GM12865 (cell line): ENCODE measurements at regions not wholly inside any gene's neighbourhood (a gene's known extent, or its start where the extent isn't known, plus 50 kb on each side); places are given as distances from the start of the nearest gene placed in this dataset.

Source experiments
- DNase-seq: peaks from one replicate; pipeline ENCODE4 v3.0.0; 2010; ENCODE audit warnings: low read depth
- H3K4me3 ChIP-seq: 2 replicates; pipeline ENCODE4 v1.5.1; 2011; ENCODE audit warnings: mild to moderate bottlenecking, low read depth, low read length, control low read depth
- TF ChIP-seq, protein P1 (sequence below): IDR thresholded peaks from 2 replicates; pipeline ENCODE4 v1.5.1; 2011; ENCODE audit warnings: low read length, control low read depth, low read depth, inconsistent platforms; ENCODE audit not compliant: insufficient read depth; ENCODE audit errors: missing control alignments

DNA sequence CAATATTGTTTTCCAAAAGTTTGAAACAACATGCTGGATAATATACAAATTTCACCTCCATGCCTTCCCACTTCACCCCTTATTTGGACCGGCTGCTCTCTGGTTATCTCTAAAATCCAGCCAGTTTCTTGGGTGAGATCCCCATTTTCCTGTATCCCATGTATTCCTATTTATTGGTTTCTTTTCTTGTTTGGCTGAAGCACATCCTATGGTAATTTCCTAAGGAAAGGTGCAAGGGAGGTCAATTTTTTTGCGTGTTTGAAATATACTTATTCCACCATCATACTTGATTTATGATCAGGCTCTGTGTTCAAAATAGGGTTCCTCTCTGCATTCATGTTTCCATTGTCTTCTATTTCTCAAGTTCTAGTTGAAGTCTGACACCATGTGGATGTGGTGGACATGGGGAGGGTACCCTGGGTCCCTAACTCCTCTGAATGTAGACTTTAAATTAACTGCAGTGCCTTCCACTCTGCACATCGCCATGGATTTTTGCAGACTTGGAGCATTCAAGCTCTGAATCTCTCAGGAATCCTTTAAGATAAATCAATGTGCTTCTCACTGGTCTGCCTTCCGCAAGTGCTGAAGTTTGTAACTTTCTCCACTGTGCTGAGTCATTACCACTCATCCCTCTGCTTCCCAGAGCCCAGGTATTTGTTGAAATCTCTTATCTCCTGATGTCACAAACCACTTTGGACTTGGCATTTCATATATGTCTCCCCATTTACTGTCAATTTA, 52.1 kb upstream of the TLE3 start:
- no peak for DNase-seq
- H3K4me3 ChIP-seq = no peak overlapping the region
- TF ChIP-seq, protein P1, sequence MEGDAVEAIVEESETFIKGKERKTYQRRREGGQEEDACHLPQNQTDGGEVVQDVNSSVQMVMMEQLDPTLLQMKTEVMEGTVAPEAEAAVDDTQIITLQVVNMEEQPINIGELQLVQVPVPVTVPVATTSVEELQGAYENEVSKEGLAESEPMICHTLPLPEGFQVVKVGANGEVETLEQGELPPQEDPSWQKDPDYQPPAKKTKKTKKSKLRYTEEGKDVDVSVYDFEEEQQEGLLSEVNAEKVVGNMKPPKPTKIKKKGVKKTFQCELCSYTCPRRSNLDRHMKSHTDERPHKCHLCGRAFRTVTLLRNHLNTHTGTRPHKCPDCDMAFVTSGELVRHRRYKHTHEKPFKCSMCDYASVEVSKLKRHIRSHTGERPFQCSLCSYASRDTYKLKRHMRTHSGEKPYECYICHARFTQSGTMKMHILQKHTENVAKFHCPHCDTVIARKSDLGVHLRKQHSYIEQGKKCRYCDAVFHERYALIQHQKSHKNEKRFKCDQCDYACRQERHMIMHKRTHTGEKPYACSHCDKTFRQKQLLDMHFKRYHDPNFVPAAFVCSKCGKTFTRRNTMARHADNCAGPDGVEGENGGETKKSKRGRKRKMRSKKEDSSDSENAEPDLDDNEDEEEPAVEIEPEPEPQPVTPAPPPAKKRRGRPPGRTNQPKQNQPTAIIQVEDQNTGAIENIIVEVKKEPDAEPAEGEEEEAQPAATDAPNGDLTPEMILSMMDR = no peak

DNA sequence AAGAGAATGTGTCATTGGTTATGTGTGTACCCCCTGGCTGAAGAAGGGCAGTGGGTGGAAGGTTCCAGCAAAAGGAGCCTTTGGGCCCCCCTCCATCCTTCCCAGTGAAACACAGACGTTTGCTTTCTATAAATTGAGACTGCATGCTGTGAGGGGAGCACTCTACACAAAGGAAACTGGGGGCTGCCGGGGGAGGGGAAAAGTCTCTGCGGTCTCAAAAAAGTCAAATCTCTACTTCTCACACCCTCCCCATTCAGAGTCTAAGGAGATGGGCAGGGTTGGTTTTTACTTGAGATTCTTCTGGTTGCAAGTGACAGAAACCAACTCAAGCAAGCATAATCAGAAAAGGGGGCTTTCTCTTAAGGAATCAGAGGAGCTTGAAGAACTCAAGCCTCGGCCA, 50.1 kb upstream of the TLE3 start:
- TF ChIP-seq, protein P1 = no peak
- peak; percentile 34 for DNase-seq
- H3K4me3 ChIP-seq = no peak overlapping the region
